Glutamatergic neuron (in vitro differentiated cells): ENCODE measurements at regions not wholly inside any gene's neighbourhood (a gene's known extent, or its start where the extent isn't known, plus 50 kb on each side); places are given as distances from the start of the nearest gene placed in this dataset.
"Not testable (repeated sequence)": the region's sequence is repeated elsewhere in the genome, so short reads cannot be mapped to it uniquely, and the experiment has no call there.

Experiments
- DNase-seq: peaks from one replicate; pipeline ENCODE4 v3.0.0; 2022
- H3K27ac Mint-ChIP-seq: one replicate; pipeline ENCODE4 v1.8.0; 2020; ENCODE audit warnings: mild to moderate bottlenecking, mixed read lengths, inconsistent platforms; ENCODE audit not compliant: unreplicated experiment
- H3K27me3 Mint-ChIP-seq: one replicate; pipeline ENCODE4 v1.8.0; 2020; ENCODE audit warnings: mild to moderate bottlenecking, moderate library complexity, mixed read lengths, inconsistent platforms; ENCODE audit not compliant: unreplicated experiment
- H3K36me3 Mint-ChIP-seq: one replicate; pipeline ENCODE4 v1.8.0; 2020; ENCODE audit warnings: mild to moderate bottlenecking, mixed read lengths, inconsistent platforms; ENCODE audit not compliant: unreplicated experiment
- H3K4me1 Mint-ChIP-seq: one replicate; pipeline ENCODE4 v1.8.0; 2020; ENCODE audit warnings: mild to moderate bottlenecking, low read depth, mixed read lengths, inconsistent platforms; ENCODE audit not compliant: unreplicated experiment
- H3K4me3 Mint-ChIP-seq: one replicate; pipeline ENCODE4 v1.8.0; 2020; ENCODE audit warnings: mild to moderate bottlenecking, mixed read lengths, inconsistent platforms; ENCODE audit not compliant: unreplicated experiment
- H3K9me3 Mint-ChIP-seq: one replicate; pipeline ENCODE4 v1.8.0; 2020; ENCODE audit warnings: mild to moderate bottlenecking, moderate library complexity, mixed read lengths, inconsistent platforms; ENCODE audit not compliant: unreplicated experiment
- CTCF ChIP-seq: fragments of 200-600 bp; sonication (generic); IDR thresholded peaks from one replicate; pipeline ENCODE4 v1.5.0; 2021; ENCODE audit not compliant: partially characterized antibody, unreplicated experiment

- no peak for DNase-seq
- Mint-ChIP-seq H3K4me3 (no peak overlapping the region), H3K27me3 (peaks cover 1% of the 10 kb centered on the region), H3K9me3 (no peaks in the 10 kb centered on the region), H3K27ac (no peak overlapping the region), H3K4me1 (no peaks in the 10 kb centered on the region), H3K36me3 (no peaks in the 10 kb centered on the region)
- TF ChIP-seq CTCF = no peak
These were observed 59.9 kb downstream of the FOXA2 start for GRCh38 chr20:22524393-22525015.

GRCh38 chr20:22523499-22524392 lies 60.6 kb downstream of the FOXA2 start:
- no peak for DNase-seq
- TF ChIP-seq CTCF = no peak
- no peaks in the 10 kb centered on the region for H3K9me3 Mint-ChIP-seq
- no peaks in the 10 kb centered on the region for H3K4me1 Mint-ChIP-seq
- no peak overlapping the region for H3K27ac Mint-ChIP-seq
- H3K4me3 Mint-ChIP-seq = no peak overlapping the region
- H3K27me3 Mint-ChIP-seq = no peaks in the 10 kb centered on the region
- no peaks in the 10 kb centered on the region for H3K36me3 Mint-ChIP-seq

GRCh38 chr20:22523128-22523498 lies 61.3 kb downstream of the FOXA2 start:
- Mint-ChIP-seq H3K4me1 (no peaks in the 10 kb centered on the region), H3K9me3 (no peaks in the 10 kb centered on the region), H3K27ac (no peak overlapping the region), H3K27me3 (peaks cover 2% of the 10 kb centered on the region), H3K36me3 (no peaks in the 10 kb centered on the region), H3K4me3 (no peak overlapping the region)
- no peak for DNase-seq
- no peak for TF ChIP-seq CTCF

GRCh38 chr20:22522701-22523100 lies 61.7 kb downstream of the FOXA2 start:
- TF ChIP-seq CTCF = no peak
- Mint-ChIP-seq H3K27ac (no peak overlapping the region), H3K27me3 (peaks cover 2% of the 10 kb centered on the region), H3K36me3 (no peaks in the 10 kb centered on the region), H3K4me3 (no peak overlapping the region), H3K4me1 (no peaks in the 10 kb centered on the region), H3K9me3 (no peaks in the 10 kb centered on the region)
- no peak for DNase-seq

- H3K36me3 Mint-ChIP-seq = not testable (repeated sequence)
These were observed 62.4 kb downstream of the FOXA2 start for GRCh38 chr20:22521940-22522339.

More at GRCh38 chr20:22521940-22522339, 62.4 kb downstream of the FOXA2 start:
- H3K4me1 Mint-ChIP-seq, H3K27ac Mint-ChIP-seq, H3K4me3 Mint-ChIP-seq, H3K27me3 Mint-ChIP-seq, DNase-seq, H3K9me3 Mint-ChIP-seq: not testable (repeated sequence)
